HG03520 (cell line): ENCODE measurements at regions not wholly inside any gene's neighbourhood (a gene's known extent, or its start where the extent isn't known, plus 50 kb on each side); places are given as distances from the start of the nearest gene placed in this dataset.

ENCODE experiments used
- ATAC-seq: cut with Tn5 transposase; IDR thresholded peaks from one replicate; pipeline ENCODE4 v1.9.1; 2021; ENCODE audit warnings: mild to moderate bottlenecking, moderate library complexity; ENCODE audit not compliant: unreplicated experiment

DNA sequence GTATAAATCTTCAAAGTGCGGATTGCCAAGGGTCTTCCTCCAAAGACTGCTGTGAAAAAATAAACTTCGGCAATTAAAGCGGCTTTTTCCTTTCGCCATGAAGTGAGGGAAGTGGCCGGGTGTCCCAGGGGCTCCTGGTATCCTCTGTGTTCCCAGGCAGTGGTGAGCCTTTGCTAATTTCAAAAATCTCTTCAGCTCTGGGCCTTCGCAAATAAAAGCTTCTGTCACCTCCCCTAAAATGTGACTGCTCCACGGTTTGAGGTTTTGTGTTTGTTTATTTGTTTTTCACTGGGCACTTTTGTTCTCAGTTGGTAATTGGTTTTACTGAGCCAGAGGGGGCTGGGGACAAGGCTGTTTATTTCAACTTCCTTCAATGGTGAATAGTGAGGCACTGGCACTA lies 270.1 kb upstream of the POU3F3 start:
- no peak for ATAC-seq

DNA sequence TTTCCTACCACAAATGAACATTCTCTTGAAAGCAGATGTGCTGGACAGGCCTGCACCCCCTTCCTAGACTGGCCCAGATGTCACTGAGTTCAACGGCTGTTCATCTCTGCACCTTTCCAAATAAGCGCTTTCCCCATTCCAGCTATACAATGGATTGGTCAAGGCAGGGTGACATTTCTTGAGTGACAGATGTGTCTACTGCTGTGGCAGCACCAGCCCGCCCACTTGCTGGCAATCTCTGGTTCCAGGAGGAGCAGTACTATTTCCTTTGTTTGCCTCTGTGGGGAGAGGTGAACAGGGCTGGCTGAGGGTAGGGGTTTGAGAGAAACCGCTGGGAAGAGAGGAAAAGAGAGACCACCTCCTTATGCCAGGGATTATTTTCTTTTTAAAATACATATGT lies 269.5 kb upstream of the POU3F3 start:
- ATAC-seq, result no peak

DNA sequence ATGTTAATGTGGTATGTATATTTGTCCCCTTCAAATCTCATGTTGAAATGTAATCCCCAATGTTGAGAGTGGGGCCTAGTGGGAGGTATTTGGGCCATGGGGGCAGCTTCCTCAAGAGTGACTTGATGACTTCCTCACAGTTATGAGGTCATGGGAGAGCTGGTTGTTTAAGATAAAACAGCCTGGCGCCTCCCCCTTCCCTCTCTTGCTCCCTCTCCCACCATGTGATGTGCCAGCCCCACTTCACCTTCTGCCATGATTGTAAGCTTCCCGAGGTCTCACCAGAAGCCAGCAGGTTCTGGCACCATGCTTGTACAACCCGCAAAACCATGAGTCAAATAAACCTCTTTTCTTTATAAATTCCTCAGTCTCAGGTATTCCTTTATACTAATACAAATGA lies 258.3 kb upstream of the POU3F3 start:
- no peak for ATAC-seq

DNA sequence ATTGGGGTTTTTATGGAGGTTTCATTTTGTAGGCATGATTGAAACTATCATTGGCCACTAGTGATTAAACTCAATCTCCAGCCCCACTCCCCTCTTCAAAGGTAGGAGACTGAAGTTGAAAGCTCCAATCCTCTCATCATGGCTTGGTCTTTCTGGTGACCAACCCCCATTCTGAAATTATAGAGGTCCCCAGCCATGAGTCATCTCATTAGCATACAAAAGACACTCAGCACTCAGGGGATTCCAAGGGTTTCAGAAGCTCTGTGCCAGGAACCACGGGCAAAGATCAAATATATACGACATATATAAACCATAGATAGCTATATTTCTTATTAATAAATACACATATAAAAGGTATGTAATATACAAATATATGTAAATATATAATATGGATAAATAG lies 256.0 kb upstream of the POU3F3 start:
- ATAC-seq, result no peak

DNA sequence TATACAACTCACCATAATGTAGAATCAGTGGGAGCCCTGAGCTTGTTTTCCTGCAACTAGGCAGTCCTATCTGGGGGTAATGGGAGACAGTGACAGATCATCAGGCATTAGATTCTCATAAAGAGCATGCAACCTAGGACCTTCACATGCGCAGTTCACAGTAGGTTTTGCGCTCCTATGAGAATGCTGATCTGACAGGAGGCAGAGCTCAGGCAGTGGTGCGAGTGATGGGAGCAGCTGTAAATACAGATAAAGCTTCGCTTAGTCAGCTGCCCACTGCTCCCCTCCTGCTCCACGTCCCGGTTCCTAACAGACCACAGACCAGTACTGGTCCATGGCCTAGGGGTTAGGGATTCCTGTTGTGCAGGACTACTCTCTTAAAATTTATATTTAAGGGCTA lies 255.3 kb upstream of the POU3F3 start:
- ATAC-seq, result no peak

DNA sequence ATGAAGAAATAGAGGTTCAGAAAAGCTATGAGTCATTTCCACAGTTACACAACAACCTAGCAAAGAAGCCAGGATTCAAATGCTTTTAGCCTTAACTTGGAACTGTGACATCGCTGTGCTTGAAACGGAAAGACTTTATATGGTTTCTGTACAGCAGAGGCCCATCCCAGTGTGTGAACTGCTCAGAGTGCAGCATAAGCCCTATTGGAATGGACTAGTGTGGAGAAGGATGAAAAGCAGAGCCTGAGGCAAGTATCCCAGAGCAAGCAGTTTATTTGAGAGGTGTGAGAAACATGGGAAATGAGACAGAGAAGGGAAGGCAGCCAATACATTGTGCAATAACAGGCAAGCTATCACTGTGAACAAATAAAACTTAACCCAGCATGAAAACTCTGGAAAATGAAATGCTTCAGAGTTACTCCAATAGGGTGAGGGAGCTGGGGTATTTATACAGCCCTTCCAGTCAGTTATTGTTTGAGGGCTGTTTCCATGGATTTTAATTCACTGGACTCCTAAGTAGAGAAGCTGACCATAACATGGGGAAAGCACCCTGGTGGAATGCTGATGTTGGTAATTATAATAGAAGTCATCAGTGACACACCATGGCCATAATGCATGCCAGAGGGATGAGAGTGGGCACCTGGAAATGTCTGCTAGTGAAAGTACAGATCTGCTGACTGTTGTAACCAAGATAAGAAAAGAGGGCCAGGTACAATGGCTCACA lies 254.0 kb upstream of the POU3F3 start:
- no peak for ATAC-seq

DNA sequence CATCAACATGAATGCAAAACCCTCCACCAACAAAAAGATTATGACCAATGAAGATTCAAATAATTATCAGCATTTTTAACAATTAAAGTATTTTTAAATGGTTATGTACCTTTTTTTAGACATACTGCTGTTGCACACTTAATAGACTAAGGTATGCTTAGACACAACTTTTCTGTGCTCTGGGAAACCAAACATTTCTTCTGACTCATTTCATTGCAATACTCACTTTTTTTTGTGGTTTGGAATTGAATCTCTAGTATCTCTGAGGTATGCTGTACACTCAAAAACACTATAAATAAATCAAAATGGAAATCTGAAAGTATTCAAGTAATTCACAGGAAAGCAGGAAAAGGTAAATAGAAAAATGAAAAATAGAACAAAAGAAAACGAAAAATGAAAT lies 247.9 kb upstream of the POU3F3 start:
- ATAC-seq, result no peak

DNA sequence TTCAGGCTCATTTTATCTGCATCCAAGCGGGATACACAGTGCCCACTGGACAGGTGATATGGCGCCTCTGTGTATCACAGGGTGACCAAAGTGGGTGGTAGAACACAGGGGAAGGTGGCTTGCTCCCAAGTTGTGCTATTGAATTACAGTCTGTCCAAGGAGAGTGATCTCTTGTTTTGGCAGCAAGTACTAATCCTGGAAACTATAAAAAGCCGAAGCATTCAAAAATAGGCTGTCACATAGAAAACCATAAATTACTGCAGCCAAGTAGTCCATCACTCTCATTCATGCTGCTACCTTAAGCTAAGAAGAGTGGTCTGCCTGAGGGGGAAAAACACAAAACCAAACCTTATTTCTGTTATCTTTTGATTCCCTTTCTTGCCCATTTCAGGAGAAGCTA lies 237.1 kb upstream of the POU3F3 start:
- ATAC-seq, result no peak

DNA sequence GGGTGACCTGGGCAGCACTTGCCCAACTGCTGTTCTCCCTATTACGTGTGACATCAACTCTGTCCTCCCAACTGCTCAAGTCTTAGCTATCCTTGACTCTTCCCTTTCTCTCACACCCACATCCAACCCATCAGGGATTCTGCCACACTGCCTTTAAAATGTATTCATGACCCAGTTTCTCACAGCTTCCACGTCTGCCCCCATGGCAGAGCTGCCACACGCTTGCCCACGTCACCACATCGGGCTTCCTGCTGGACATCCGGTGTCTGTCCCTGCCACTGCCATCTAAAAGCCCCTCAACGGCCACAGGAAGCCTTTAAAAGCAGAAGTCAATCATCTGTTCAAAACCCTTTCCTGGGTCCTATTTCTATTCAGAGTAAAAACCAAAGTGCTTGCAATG lies 233.1 kb upstream of the POU3F3 start:
- no peak for ATAC-seq

DNA sequence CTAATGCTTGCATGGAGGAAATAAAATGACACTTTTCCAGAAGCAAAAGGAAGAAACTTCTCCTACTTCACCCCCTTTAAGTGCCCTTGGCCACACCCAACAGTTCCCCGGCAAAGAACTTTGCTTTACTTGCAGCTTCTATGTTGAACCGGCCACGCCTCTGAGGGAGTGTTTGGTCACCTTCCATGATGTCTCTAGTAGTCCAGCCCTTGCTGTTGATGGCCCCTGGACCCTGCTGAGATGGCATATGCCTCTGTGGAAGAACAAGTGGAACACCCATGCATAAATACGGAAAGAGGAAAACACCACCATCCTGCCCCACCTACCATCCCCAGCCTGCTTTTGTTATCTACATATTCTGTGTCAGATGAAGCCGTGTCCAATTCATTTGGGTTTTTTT lies 218.3 kb upstream of the POU3F3 start:
- no peak for ATAC-seq

DNA sequence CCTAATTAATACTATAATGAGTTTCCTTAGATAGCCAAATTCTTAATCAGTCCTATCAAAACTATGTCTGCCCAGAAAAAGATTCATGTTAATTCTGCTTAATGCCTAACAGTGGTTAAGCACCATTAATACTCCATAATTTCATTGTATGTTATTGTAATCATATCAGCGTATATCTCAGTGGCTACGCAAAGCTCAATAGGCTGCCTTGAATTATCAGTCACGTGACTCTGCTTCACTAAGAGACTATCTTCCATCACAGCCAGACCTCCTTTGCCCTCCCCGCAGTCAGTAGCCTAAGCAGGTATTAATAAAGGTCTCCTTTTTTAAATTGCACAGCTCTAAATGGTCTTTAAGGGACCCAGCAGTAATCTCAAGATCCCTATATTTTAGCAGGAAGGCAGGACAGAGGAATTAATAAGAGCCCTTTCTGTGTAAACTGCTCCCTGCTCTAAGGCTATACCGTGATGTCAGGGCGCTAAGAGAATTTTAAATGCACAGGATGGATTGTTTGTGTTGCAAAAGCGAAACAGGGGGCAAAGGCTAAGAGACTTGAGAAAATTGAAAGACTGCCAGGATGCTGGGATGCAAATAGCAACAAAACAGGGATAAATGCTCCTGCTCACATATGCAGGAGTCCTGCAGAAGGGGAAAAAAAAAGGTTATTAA lies 215.6 kb upstream of the POU3F3 start:
- no peak for ATAC-seq

DNA sequence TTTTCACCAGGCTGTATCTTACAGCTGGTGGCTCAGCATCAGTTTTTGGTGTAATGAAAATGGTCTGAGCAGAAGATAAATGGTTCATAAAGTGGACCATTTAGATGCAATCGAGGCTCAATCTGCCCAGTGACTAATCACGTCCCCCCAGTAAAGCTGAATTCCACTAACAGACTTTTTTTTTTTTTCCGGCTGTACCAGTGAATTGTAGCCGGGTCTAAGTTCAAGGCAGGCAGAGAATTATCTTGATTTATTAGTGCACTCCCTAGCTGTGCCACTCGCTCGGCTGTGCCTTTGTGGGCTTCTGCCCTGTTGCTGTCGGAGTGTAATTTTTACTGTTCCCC lies 215.1 kb upstream of the POU3F3 start:
- no peak for ATAC-seq

DNA sequence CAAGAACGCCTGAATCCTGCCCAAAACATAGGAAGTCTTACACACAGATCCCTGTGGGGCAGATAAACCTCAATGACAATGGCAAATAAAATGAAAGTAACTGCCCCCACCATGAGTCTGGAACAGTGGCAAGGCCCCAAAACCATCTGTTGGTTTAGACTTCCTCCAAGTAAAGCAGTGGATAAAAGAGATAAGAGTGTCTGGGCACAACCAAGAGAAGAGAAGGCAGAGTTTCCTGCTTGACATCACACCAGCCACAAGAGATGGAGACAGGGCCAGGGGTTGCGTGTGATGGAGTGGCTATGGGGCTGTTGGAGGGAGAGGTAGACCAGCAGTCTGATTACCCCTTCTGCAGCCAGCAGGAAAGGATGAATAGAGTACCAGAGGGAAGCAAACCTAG lies 212.1 kb upstream of the POU3F3 start:
- no peak for ATAC-seq

DNA sequence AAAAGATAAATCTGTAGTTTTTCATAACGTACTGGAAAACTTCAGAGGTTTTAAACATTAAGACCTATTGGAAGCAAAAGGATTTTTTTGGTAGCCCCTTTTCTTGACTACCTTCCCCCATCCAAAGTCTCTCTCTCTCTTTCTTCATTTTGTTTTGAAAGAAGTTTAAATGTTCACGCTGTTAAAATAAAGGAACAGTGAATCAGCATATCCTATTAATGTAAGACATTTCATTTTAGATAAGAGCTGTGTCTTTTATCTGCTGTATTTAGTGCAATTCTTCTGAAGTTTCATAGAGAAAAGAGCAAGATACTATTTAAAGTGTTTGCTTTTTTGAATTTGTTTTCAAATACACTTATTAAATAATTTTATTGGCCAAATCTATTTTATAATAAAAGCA lies 205.5 kb upstream of the POU3F3 start:
- no peak for ATAC-seq

DNA sequence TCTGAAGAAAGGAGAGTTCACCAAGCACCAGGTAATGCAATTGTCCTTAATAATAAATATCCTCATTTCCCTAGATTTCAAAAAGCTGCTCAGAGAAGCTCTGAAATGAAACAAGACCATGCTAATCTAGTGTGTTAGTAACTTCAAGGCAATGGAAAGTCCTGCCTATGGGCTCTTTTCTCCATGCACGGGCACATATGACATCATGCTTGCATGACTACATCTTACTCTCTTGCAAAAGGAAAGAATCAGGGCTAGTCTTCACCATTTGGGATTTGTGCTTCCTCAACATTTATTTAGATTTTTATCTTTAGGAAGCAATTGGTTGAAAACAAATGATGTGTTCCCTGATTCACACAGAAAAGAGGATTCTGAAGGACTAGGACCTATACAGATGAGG lies 204.0 kb upstream of the POU3F3 start:
- no peak for ATAC-seq

DNA sequence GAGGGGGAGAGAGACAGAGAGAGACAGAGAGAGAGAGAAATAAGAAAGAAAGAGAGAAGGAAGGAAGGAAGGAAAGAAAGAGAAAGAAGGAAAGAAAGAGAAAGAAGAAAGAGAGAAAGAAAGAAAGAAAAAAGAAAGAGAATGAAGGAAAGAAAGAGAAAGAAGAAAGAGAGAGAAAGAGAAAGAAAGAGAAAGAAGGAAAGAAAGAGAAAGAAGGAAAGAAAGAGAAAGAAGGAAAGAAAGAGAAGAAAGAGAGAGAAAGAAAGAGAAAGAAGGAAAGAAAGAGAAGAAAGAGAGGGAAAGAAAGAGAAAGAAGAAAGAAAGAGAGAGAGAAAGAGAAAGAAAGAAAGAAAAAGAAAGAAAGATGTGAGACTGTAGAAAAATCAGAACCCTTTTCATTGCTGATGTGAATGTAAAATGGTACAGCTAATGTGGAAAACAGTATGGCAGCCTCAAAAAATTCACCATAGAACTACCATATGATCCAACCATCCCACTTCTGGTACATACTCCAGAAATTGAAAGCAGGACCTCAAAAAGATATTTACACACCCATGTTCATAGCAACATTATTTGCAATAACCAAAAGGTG lies 203.4 kb upstream of the POU3F3 start:
- no peak for ATAC-seq

DNA sequence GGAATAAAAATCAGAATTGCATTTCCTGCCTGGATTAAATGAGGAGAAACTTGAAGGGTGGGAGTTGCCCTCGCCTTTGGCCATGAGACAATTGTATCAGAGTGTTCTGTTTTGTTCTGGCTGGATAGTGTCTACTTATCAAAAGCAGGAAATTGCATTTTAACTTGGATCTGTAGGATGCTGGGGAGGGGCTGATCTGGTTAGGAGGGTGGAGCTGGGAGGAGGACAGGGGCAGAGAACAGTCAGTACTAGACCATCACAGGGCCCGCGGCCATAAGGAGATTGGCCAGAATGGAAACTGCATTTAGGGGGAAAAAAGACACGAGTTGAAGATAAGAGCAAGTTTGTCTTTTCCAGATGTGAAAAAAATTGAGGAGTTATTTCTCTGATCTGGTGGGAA lies 199.1 kb upstream of the POU3F3 start:
- ATAC-seq, result no peak

DNA sequence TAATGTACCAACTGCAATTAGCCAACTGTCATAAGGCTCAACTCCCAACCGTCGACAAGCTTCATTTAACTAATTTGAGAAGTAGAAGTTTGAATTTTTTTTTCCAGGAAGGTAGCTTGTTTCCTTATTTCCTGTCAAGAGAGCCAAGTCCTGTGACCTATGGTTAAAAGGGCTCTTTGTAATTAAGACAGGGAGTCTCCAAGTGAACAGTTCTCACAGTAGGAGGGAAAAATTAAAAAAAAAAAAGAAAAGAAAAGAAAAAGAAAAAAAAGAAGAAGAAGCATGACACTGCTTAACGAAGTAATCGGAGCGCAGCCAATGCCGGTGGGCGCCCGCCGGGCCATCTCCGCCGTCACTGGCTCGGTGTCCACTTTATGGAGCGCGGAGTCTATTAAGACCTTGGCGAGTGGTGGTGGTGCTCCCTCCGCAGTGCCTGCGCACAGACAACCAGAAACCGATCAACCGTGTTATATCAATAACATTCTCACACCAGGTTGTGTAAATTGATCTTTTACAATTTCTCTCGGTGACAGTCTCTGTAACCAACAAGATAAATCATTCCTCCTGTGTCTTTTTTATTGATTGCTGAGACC lies 197.2 kb upstream of the POU3F3 start:
- ATAC-seq, result no peak

DNA sequence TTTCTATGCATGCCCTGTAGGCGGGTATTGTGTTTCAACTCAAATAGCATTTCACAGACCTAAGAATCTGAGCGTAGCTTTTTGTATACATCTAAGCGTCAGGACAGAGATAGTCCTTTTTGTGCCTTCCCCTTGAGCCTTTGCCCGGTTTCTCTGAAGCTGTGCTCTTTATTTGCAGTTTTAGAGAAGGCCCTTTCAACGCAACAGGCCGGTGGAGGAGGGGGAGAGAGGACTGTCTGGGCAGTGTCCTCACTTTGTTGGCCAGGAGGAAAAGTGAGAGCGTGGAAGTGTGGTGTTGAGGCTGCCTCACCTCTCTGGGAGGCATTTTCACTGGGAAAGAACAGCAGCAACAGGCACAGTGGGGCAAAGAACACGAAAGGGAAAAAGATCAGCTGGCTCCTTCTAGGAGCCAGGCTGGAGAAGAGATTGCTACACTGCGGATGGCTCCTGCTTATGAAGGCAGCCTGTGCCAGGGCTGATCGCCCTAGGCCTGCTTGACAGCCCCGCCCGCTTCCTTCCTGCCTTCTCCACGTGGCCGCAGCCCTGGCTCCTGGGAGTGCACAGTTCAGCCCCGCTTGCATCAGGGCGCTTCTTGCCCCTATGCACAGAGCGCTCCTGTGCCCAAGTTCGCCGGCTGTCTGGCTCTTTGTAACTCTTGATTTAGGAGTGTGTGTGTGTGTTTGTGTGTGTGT lies 195.6 kb upstream of the POU3F3 start:
- ATAC-seq, result no peak

DNA sequence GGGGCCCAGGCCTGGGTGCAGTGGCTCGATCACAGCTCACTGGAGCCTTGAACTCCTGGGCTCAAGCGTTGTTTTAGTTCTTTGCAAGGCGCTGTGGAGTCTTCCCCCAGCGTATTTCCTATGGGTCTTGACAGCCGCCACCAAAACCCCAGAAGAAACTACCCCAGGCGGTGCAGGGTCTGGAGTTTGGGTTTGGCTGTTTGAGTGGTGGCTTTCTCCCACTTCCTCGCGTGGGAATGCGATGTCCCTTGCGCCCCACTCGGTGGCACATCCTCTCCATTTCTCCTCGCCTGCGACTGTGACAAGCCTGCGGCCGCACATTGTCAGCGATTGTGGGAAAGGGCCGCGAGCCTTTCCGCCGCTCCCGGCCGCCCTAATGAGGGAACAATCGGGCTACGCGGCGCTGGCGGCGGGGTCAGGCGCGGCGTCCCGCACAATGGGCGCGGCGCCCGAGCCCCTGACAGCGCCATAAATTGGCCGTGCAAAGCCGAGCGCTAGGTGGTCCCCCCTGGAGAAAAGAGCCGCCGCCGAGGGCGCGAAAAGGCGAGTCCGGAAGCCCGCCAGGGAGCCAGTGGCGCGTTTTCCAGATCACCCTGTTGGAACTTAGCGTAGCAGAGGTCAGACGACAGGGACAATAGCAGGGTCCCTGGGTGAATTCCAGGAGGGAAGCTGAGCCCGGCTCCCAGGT lies 194.9 kb upstream of the POU3F3 start:
- ATAC-seq, result no peak

DNA sequence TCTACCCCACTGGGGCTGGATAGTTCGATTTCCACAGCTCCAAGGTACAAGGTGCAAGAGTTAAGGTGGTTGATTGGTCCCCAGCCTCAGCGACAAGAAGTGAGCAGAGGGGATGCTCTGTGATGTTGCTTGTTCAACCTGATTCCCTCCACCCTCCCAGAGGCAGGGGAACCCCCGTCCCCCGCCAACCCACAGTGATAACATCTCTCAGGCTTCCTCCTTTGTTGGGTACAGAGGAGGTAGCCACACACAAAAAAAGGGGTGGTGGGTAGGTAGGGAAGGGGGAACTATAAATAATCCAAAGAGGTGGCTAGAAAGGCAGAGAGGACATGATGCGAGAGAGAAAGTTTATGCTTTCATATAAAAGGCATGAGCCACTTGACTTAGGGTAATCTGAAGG lies 192.9 kb upstream of the POU3F3 start:
- ATAC-seq, result no peak
